GM12872 (cell line): ENCODE measurements at regions not wholly inside any gene's neighbourhood (a gene's known extent, or its start where the extent isn't known, plus 50 kb on each side); places are given as distances from the start of the nearest gene placed in this dataset.

Experiments
- CTCF ChIP-seq: IDR thresholded peaks from 3 replicates; pipeline ENCODE4 v1.5.1; 2011; ENCODE audit warnings: low read depth, mild to moderate bottlenecking, low read length, moderate library complexity; ENCODE audit not compliant: insufficient read depth

GRCh38 chr5:176728831-176729251 lies 81.5 kb upstream of the UNC5A start:
- no peak for TF ChIP-seq CTCF

GRCh38 chr5:176730815-176731475 lies 79.4 kb upstream of the UNC5A start:
- TF ChIP-seq CTCF: no peak

DNA sequence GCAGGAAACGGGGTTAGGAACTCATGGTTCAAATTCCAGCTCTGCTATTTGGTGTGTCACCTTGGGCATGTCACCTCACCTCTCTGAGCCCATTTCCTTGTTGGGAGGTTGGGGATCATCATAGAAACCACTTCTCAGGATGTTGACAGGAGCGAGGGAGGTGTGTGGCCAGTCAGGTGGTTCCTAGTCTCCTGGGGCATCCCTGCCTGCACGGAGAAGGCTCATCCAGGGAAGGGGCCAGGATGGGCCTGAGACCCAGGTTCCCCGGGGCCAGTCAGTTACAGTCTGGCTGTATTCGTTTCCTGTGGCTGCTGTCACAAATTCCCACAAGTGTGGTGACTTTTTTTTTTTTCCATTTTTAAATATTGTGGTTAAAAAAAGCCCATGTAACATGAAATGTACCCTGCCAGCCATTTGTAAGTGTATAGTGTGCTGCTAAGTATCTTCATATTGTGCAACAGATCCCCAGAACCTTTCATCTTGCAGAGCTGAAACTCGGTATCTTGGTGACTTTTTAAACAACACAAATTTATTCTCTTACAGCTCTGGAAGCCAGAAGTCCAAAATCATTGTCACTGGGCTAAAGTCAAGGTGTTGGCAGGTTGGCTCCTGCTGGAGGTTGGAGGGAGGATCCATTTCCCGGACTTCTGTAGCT lies 78.7 kb upstream of the UNC5A start:
- no peak for TF ChIP-seq CTCF

- TF ChIP-seq CTCF: no peak
Measured at GRCh38 chr5:176732306-176732705, 78.1 kb upstream of the UNC5A start.

GRCh38 chr5:176732736-176733405 lies 77.5 kb upstream of the UNC5A start:
- TF ChIP-seq CTCF: no peak

- TF ChIP-seq CTCF: no peak
Measured at GRCh38 chr5:176733406-176734262, 76.7 kb upstream of the UNC5A start.
